HEK293 (cell line): ENCODE measurements at regions not wholly inside any gene's neighbourhood (a gene's known extent, or its start where the extent isn't known, plus 50 kb on each side); places are given as distances from the start of the nearest gene placed in this dataset.

Source experiments
- ZBTB8A ChIP-seq: fragments of 450-650 bp; formaldehyde crosslinking; IDR thresholded peaks from 2 replicates; pipeline ENCODE4 v1.5.1; 2016; ENCODE audit warnings: missing biosample characterization, missing genetic modification characterization
- ZNF660 ChIP-seq: fragments of 450-650 bp; IDR thresholded peaks from 2 replicates; pipeline ENCODE4 v1.5.1; 2018; ENCODE audit warnings: missing biosample characterization, mild to moderate bottlenecking, missing genetic modification characterization

DNA sequence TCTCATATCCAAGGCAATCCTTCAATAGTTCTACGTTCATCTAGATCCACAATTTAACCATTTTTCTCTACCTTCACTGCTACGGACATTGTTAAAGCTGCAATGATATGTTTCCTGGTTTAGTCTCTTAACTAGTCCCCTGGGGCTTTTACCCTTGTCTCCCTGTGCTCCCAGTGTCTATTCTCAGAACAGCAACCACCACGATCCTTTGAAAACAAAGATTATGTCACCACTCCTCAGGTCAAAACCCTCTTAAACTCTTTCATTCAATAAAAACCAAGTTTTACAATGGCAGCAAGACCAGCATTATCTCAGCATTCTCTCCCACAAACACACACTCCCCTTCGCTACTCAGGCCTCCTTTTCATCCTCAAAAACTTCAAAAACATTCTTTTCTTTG lies 298.2 kb upstream of the CHST9 start:
- TF ChIP-seq ZBTB8A (tag by site-specific recombination) (no peak), ZNF660 (tag by site-specific recombination) (no peak)
